ENCODE measurements at regions not wholly inside any gene's neighbourhood (a gene's known extent, or its start where the extent isn't known, plus 50 kb on each side); places are given as distances from the start of the nearest gene placed in this dataset.

DNA sequence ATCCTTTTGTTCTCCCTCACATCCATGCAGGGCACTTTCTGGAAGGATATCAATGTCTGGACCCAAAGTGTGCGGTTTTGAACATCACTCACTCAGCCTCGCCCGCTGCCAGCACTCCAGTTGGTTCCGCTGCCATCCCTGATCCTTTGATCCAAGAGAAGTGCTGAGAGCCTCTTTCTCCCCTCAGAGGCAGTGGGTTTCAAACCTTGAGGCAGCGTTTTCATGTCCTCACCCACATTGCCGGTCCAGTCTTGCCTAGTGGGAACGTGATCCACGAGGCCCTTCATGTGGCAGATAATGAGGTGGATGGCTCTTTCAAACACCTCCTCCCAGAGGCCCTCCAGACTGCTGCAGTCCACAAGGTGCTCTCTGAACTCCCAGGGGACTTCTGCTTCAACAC, 122.2 kb downstream of the ACTL8 start:
- TF ChIP-seq, protein P1, sequence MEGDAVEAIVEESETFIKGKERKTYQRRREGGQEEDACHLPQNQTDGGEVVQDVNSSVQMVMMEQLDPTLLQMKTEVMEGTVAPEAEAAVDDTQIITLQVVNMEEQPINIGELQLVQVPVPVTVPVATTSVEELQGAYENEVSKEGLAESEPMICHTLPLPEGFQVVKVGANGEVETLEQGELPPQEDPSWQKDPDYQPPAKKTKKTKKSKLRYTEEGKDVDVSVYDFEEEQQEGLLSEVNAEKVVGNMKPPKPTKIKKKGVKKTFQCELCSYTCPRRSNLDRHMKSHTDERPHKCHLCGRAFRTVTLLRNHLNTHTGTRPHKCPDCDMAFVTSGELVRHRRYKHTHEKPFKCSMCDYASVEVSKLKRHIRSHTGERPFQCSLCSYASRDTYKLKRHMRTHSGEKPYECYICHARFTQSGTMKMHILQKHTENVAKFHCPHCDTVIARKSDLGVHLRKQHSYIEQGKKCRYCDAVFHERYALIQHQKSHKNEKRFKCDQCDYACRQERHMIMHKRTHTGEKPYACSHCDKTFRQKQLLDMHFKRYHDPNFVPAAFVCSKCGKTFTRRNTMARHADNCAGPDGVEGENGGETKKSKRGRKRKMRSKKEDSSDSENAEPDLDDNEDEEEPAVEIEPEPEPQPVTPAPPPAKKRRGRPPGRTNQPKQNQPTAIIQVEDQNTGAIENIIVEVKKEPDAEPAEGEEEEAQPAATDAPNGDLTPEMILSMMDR (IDR thresholded peaks at IDR 0.05; ENCODE audit: borderline replicate concordance, insufficient read depth, low read depth, low read length) = no peak

GRCh38 chr1:17877896-17878295, 122.8 kb downstream of the ACTL8 start:
- H3K4me3 ChIP-seq (ENCODE audit: low read depth, low read length) = no peak overlapping the region
- TF ChIP-seq, protein P1 (IDR thresholded peaks at IDR 0.05; ENCODE audit: borderline replicate concordance, insufficient read depth, low read depth, low read length) = no peak

More for the DNA sequence above, 122.2 kb downstream of the ACTL8 start:
- no peak overlapping the region for H3K4me3 ChIP-seq (ENCODE audit: low read depth, low read length)

DNA sequence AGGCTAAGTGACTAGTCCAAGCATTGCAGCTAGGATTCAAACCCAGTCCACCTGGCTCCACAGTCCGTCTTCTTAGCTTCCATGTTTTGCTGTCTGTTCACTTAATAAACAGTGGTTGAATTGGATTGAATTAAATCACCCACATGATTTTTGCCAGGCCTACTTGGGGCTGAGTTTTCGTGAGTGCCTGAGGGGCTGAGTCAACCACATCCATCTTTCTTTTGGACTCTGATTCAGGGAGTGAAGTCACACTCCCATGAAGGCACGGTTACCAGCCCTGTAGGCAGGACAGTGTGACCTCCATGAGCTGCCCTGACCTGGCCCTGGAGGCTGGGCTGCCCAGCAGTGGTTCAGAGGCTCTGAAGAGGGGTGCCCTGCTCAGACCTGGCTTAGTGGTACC, 123.7 kb downstream of the ACTL8 start:
- TF ChIP-seq, protein P1 (IDR thresholded peaks at IDR 0.05; ENCODE audit: borderline replicate concordance, insufficient read depth, low read depth, low read length) = no peak
- H3K4me3 ChIP-seq (ENCODE audit: low read depth, low read length) = no peak overlapping the region

GRCh38 chr1:17880449-17880848, 125.3 kb downstream of the ACTL8 start:
- no peak overlapping the region for H3K4me3 ChIP-seq (ENCODE audit: low read depth, low read length)
- TF ChIP-seq, protein P1 (IDR thresholded peaks at IDR 0.05; ENCODE audit: borderline replicate concordance, insufficient read depth, low read depth, low read length) = no peak

- TF ChIP-seq, protein P1 (IDR thresholded peaks at IDR 0.05; ENCODE audit: borderline replicate concordance, insufficient read depth, low read depth, low read length) = no peak
- H3K4me3 ChIP-seq (ENCODE audit: low read depth, low read length) = no peak overlapping the region
Measured at GRCh38 chr1:17881761-17882160, 126.6 kb downstream of the ACTL8 start.

- H3K4me3 ChIP-seq (ENCODE audit: low read depth, low read length) = no peak overlapping the region
- TF ChIP-seq, protein P1 (IDR thresholded peaks at IDR 0.05; ENCODE audit: borderline replicate concordance, insufficient read depth, low read depth, low read length) = no peak
Measured at GRCh38 chr1:17883136-17883535, 128.0 kb downstream of the ACTL8 start.

DNA sequence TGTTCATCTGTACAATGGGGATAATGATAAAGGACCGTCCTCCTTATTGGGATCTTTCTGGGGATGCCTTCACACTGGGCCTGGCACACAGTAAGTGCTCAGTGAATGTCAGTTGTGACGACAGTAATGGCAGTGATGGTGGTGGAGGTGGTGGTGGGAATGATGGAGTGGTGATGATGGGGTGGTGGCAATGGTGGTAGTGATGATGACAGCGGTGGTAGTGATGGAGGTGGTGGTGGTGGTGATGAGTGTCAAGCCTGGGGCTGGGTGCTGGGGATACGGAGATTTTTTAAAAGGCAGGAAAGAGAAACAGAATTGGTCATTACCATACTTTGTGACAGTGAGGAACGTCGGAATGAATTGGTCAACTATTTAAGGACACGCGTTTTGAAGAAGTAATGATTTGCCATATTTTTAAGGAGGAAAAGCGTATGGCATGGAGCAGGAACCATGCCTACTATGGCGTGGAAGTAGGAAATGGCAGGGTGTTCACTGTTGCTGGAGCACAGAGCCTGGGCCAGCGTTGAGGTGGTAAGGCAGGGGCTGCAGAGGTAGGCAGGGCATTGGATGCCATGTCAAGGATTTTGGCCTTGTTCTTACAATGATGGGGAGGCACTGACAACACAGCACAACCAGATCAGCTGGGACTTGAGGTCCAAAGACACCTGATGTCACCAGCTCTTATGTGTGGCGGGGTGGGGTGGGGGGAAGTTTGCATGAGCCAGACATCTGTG, 128.7 kb downstream of the ACTL8 start:
- TF ChIP-seq, protein P1 (IDR thresholded peaks at IDR 0.05; ENCODE audit: borderline replicate concordance, insufficient read depth, low read depth, low read length) = no peak

More for the DNA sequence above, 128.7 kb downstream of the ACTL8 start:
- no peak overlapping the region for H3K4me3 ChIP-seq (ENCODE audit: low read depth, low read length)
